SKM-1 treated with dmso at 0.1 percent for 144 hours (cell line): ENCODE measurements at regions not wholly inside any gene's neighbourhood (a gene's known extent, or its start where the extent isn't known, plus 50 kb on each side); places are given as distances from the start of the nearest gene placed in this dataset.

ENCODE experiments used
- DNase-seq: peaks from one replicate; lab custom pipeline; 2025; ENCODE audit not compliant: unreplicated experiment; lab: John Stamatoyannopoulos, UW

DNA sequence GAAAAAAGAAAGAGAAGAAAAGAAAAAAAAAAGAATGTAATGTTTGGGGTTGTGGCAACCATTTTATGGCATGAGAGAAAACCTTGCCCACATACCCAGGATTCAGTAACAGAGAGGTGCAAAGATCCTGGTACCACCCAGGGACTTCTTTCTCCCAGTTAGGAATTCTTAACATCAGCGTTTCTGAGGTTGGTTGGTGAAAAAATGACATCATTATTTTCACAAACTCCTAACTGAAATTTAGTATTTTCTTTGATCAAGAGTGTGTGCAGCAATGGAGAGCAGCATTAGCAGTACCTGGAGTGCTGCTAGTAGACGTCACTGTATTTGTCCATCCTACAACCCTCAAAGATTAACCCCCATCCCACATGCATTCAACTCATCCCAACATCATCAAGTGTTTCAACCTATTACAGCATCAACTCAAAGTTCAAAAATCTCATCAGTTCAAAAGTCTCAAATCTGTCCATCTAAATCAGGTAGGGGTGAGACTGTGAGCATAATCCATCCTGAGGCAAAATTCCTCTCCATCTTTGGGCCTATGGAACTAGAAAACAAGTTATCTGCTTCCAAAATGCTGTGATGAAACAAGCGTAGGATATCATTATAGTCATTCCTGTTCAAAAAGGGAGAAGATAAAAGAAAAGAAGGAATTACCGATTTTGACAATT lies 60.1 kb upstream of the MSX2 start:
- no peak for DNase-seq

DNA sequence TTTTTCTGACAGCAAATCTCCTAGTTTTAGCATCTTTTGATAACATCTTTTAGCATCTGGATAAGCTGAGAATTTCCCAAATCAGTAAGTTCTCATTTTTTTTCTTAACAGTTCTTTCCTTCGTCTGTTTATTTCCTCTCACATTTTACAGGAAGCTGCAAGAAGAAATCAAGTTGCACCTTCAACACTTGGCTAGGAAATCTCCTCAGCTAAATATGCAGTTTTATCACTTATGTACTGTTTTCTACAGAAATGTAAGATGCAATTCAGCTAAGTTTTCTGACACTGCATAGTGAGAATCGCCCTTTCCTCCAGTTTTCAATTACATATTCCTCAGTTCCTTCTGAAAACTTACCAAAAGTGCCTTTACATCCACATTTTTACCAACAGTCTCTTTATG lies 59.0 kb upstream of the MSX2 start:
- DNase-seq = no peak

DNA sequence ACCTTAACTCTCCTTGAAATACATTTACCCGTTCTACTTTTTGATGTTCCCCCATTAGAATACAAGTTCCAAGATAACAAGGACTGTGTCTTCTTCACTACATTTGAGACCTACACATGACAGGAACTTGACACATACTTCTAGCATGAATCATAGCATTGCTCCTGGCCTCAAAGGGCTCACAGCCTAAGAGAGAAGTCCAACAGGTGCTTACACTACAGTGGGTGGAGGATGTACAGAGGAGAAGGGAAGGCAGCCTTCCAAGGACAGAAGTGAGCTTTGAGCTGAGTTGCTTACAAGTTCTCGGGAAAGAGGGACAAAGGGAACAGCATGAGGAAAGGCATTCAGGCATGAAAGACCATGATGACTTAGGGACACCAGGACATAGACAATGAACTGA lies 56.9 kb upstream of the MSX2 start:
- no peak for DNase-seq

DNA sequence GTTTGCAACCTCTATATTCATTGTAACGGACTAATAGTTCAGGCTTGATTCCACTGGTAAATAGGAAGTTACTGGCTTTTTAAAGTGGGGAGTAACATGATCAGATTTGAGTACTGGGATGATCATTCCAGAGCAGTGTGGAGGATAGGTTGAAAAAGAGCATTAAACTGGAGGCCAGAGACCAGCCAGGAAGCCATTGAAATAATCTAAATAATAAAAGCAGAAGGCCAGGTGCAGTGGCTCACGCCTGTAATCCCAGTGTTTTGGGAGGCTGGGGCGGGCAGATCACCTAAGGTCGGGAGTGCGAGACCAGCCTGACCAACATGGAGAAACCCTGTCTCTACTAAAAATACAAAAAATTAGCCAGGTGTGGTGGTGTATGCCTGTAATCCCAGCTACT lies 56.0 kb upstream of the MSX2 start:
- no peak for DNase-seq
